Naive thymus-derived CD4-positive, alpha-beta T cell (primary cell): ENCODE measurements at regions not wholly inside any gene's neighbourhood (a gene's known extent, or its start where the extent isn't known, plus 50 kb on each side); places are given as distances from the start of the nearest gene placed in this dataset.
"Not testable (repeated sequence)": the region's sequence is repeated elsewhere in the genome, so short reads cannot be mapped to it uniquely, and the experiment has no call there.

ENCODE experiments used
- ATAC-seq: fragments of 150-1000 bp; cut with Tn5 transposase; 2 replicates; pipeline ENCODE4 v1.10.0; 2021; ENCODE audit warnings: mild to moderate bottlenecking, moderate library complexity
- CTCF ChIA-PET: fragments of 350-600 bp; sonication (Branson Sonifier 250); formaldehyde crosslinking; loops from one replicate; lab custom pipeline; 2021; ENCODE audit warnings: antibody characterized with exemption; lab: Charles Lee
- POLR2A ChIA-PET: fragments of 350-600 bp; sonication (Branson Sonifier 250); formaldehyde crosslinking; loops from one replicate; lab custom pipeline; 2021; ENCODE audit warnings: antibody characterized with exemption, inconsistent platforms; lab: Charles Lee
- DNase-seq, 9 donors: peaks; one replicate each; pipeline versions ENCODE4 v3.0.0 to v3.0.0-alpha.2; 2020 to 2022; ENCODE audit warnings: mixed read lengths in 1 of 9
- H3K27ac ChIP-seq: one replicate; pipeline ENCODE4 v1.7.0; 2013; ENCODE audit warnings: mild to moderate bottlenecking, low read depth, low read length, moderate library complexity
- H3K27me3 ChIP-seq, 2 donors: one replicate each; pipeline ENCODE4 v1.7.0; 2013; ENCODE audit warnings: low read length in 2 of 2, mild to moderate bottlenecking in 2 of 2, moderate library complexity in 2 of 2; ENCODE audit not compliant: control insufficient read depth in 2 of 2, insufficient read depth in 2 of 2
- H3K36me3 ChIP-seq, 3 experiments: 1 replicate in 2 of 3; 2 replicates in 1 of 3; pipeline ENCODE4 v1.7.0; 2013; ENCODE audit warnings: low read length in 3 of 3, mild to moderate bottlenecking in 3 of 3, moderate library complexity in 1 of 3; ENCODE audit not compliant: insufficient read depth in 3 of 3, control insufficient read depth in 2 of 3
- H3K4me1 ChIP-seq, 2 donors: one replicate each; pipeline ENCODE4 v1.7.0; 2013; ENCODE audit warnings: low read length in 2 of 2, mild to moderate bottlenecking in 2 of 2, moderate library complexity in 1 of 2; ENCODE audit not compliant: control insufficient read depth in 2 of 2, insufficient read depth in 2 of 2
- H3K4me3 ChIP-seq: 2 replicates; pipeline ENCODE4 v1.7.0; 2013; ENCODE audit warnings: mild to moderate bottlenecking, low read length
- H3K9me3 ChIP-seq, 3 experiments: 1 replicate in 2 of 3; 2 replicates in 1 of 3; pipeline ENCODE4 v1.7.0; 2013; ENCODE audit warnings: low read length in 3 of 3; ENCODE audit not compliant: control insufficient read depth in 2 of 3
- H3K27ac Mint-ChIP-seq, 9 donors: one replicate each; pipeline ENCODE4 v1.8.0; 2020 to 2022; ENCODE audit warnings: mixed read lengths in 9 of 9, mild to moderate bottlenecking in 8 of 9, moderate library complexity in 5 of 9, inconsistent platforms in 2 of 9
- H3K27me3 Mint-ChIP-seq, 5 donors: one replicate each; pipeline ENCODE4 v1.8.0; 2021 to 2022; ENCODE audit warnings: mixed read lengths in 5 of 5, mild to moderate bottlenecking in 1 of 5
- H3K36me3 Mint-ChIP-seq, 5 donors: one replicate each; pipeline ENCODE4 v1.8.0; 2020 to 2022; ENCODE audit warnings: mixed read lengths in 5 of 5, mild to moderate bottlenecking in 3 of 5, inconsistent platforms in 1 of 5
- H3K4me1 Mint-ChIP-seq, 7 donors: one replicate each; pipeline ENCODE4 v1.8.0; 2020 to 2022; ENCODE audit warnings: mixed read lengths in 7 of 7, mild to moderate bottlenecking in 3 of 7, inconsistent platforms in 1 of 7
- H3K4me3 Mint-ChIP-seq, 10 donors: one replicate each; pipeline ENCODE4 v1.8.0; 2020 to 2022; ENCODE audit warnings: mild to moderate bottlenecking in 10 of 10, mixed read lengths in 10 of 10, moderate library complexity in 6 of 10, inconsistent platforms in 2 of 10
- H3K9me3 Mint-ChIP-seq, 11 donors: one replicate each; pipeline ENCODE4 v1.8.0; 2020 to 2022; ENCODE audit warnings: mixed read lengths in 11 of 11, mild to moderate bottlenecking in 4 of 11, inconsistent platforms in 1 of 11, moderate library complexity in 1 of 11
- intact Hi-C, 2 donors: fragments of 100-400 bp; cut with micrococcal nuclease; formaldehyde crosslinking; loops; one replicate each; pipeline ENCODE4 v1.15.1; 2023

GRCh38 chr4:1549638-1550035, 134.5 kb downstream of the FAM53A start:
- H3K9me3 Mint-ChIP-seq: no peaks in the 10 kb centered on the region
- no peak overlapping the region for H3K4me3 Mint-ChIP-seq
- H3K4me3 ChIP-seq: no peak overlapping the region
- peaks cover 3 to 23% (median 18%) of the 10 kb centered on the region in 7 donors for H3K4me1 Mint-ChIP-seq
- H3K27ac Mint-ChIP-seq: no peak overlapping the region
- ATAC-seq (no peak), DNase-seq (no peak)
- H3K4me1 ChIP-seq: peaks cover 0 to 3% of the 10 kb centered on the region in 2 donors
- peaks cover 0 to 4% (median 0%) of the 10 kb centered on the region in 5 donors for H3K36me3 Mint-ChIP-seq
- H3K9me3 ChIP-seq: no peaks in the 10 kb centered on the region
- H3K27me3 ChIP-seq: no peaks in the 10 kb centered on the region
- intact Hi-C loops: loop anchor here in 1 of 2 donors (2.0 kb wide), 1 partner anchor 55 kb away; no protein-coding TSS in a partner anchor
- no peaks in the 10 kb centered on the region for H3K36me3 ChIP-seq
- peaks cover 0 to 10% (median 3%) of the 10 kb centered on the region in 5 donors for H3K27me3 Mint-ChIP-seq
- CTCF ChIA-PET: no interaction called here
- POLR2A ChIA-PET: interaction anchor here (0.8 kb wide), 1 partner anchor 56 kb away, joined by 3 read pairs; no protein-coding TSS in a partner anchor
- no peak overlapping the region for H3K27ac ChIP-seq

- DNase-seq (peak; percentile 30 to 75 (median 59)), ATAC-seq (peak; percentile 89)
- not testable (repeated sequence) for H3K36me3 ChIP-seq, H3K9me3 Mint-ChIP-seq, H3K36me3 Mint-ChIP-seq, H3K4me1 ChIP-seq, H3K9me3 ChIP-seq, H3K27me3 ChIP-seq, H3K27me3 Mint-ChIP-seq, H3K27ac ChIP-seq, H3K4me3 ChIP-seq
- CTCF ChIA-PET: interaction anchor here (0.5 kb wide), 1 partner anchor 402 kb away, joined by 3 read pairs; no protein-coding TSS in a partner anchor
- POLR2A ChIA-PET: interaction anchor here (0.6 kb wide), 3 partner anchors 14 to 42 kb away, joined by 3 read pairs; no protein-coding TSS in a partner anchor
- peak overlapping the region in 9 of 10 donors; percentile 39 to 65 (median 59) for H3K4me3 Mint-ChIP-seq
- intact Hi-C loops: loop anchor here in 1 of 2 donors (2.0 kb wide), 1 partner anchor 56 kb away; no protein-coding TSS in a partner anchor
- H3K27ac Mint-ChIP-seq: peak overlapping the region in 2 of 9 donors; percentile 28 to 70
- H3K4me1 Mint-ChIP-seq: peaks cover 3 to 28% (median 18%) of the 10 kb centered on the region in 7 donors
These were observed 135.1 kb downstream of the FAM53A start for GRCh38 chr4:1548827-1549637.

GRCh38 chr4:1547856-1548826, 136.0 kb downstream of the FAM53A start:
- Mint-ChIP-seq H3K4me1 (peaks cover 3 to 33% (median 21%) of the 10 kb centered on the region in 7 donors), H3K9me3 (no peaks in the 10 kb centered on the region), H3K4me3 (peak overlapping the region in 9 of 10 donors; percentile 39 to 74 (median 59)), H3K36me3 (peaks cover 0 to 4% (median 0%) of the 10 kb centered on the region in 5 donors), H3K27ac (peak overlapping the region in 4 of 9 donors; percentile 70 to 81 (median 78)), H3K27me3 (peaks cover 0 to 9% (median 3%) of the 10 kb centered on the region in 5 donors)
- Histone ChIP-seq H3K36me3 (no peaks in the 10 kb centered on the region), H3K4me1 (peaks cover 0 to 11% of the 10 kb centered on the region in 2 donors), H3K4me3 (no peak overlapping the region), H3K27ac (no peak overlapping the region), H3K9me3 (no peaks in the 10 kb centered on the region), H3K27me3 (no peaks in the 10 kb centered on the region)
- ChIA-PET POLR2A (interaction anchor here (0.6 kb wide), 4 partner anchors 13 to 41 kb away, joined by 3 read pairs; no protein-coding TSS in a partner anchor), CTCF (interaction anchor here (0.5 to 0.7 kb wide), 2 partner anchors 354 to 401 kb away, joined by 3 read pairs; no protein-coding TSS in a partner anchor)
- intact Hi-C loops: loop anchor here in 1 of 2 donors (2.0 kb wide), 1 partner anchor 57 kb away; no protein-coding TSS in a partner anchor
- ATAC-seq: peak; percentile 1
- no peak for DNase-seq

- peaks cover 0 to 4% (median 0%) of the 10 kb centered on the region in 5 donors for H3K36me3 Mint-ChIP-seq
- no peaks in the 10 kb centered on the region for H3K36me3 ChIP-seq
These were observed 136.8 kb downstream of the FAM53A start for GRCh38 chr4:1547131-1547855.

GRCh38 chr4:1544861-1545281, 138.6 kb upstream of the NKX1-1 start:
- H3K4me3 Mint-ChIP-seq: peak overlapping the region in 8 of 10 donors; percentile 48 to 84 (median 72)
- POLR2A ChIA-PET: no interaction called here
- H3K9me3 ChIP-seq: no peaks in the 10 kb centered on the region
- DNase-seq (peak in 4 of 9 donors; percentile 23 to 34 (median 34)), ATAC-seq (no peak)
- peaks cover 0 to 4% (median 0%) of the 10 kb centered on the region in 5 donors for H3K36me3 Mint-ChIP-seq
- H3K27ac ChIP-seq: peak overlapping the region; percentile 43
- H3K27me3 ChIP-seq: no peaks in the 10 kb centered on the region
- CTCF ChIA-PET: no interaction called here
- peaks cover 0 to 11% of the 10 kb centered on the region in 2 donors for H3K4me1 ChIP-seq
- H3K27me3 Mint-ChIP-seq: peaks cover 0 to 9% (median 3%) of the 10 kb centered on the region in 5 donors
- peak overlapping the region in 7 of 9 donors; percentile 76 to 96 (median 89) for H3K27ac Mint-ChIP-seq
- no peaks in the 10 kb centered on the region for H3K36me3 ChIP-seq
- H3K4me1 Mint-ChIP-seq: peaks cover 3 to 33% (median 21%) of the 10 kb centered on the region in 7 donors
- no peaks in the 10 kb centered on the region for H3K9me3 Mint-ChIP-seq
- intact Hi-C loops: no loop called here
- no peak overlapping the region for H3K4me3 ChIP-seq

More at GRCh38 chr4:1547131-1547855, 136.8 kb downstream of the FAM53A start:
- no peaks in the 10 kb centered on the region for H3K9me3 Mint-ChIP-seq
- H3K4me1 ChIP-seq: peaks cover 0 to 11% of the 10 kb centered on the region in 2 donors
- H3K9me3 ChIP-seq: no peaks in the 10 kb centered on the region
- CTCF ChIA-PET: no interaction called here
- peak overlapping the region in 8 of 10 donors; percentile 10 to 74 (median 42) for H3K4me3 Mint-ChIP-seq
- DNase-seq (peak in 1 of 9 donors; percentile 15), ATAC-seq (no peak)
- no peak overlapping the region for H3K4me3 ChIP-seq
- peaks cover 3 to 33% (median 21%) of the 10 kb centered on the region in 7 donors for H3K4me1 Mint-ChIP-seq
- peak overlapping the region in 7 of 9 donors; percentile 10 to 87 (median 69) for H3K27ac Mint-ChIP-seq
- H3K27ac ChIP-seq: no peak overlapping the region
- intact Hi-C loops: no loop called here
- peaks cover 0 to 9% (median 3%) of the 10 kb centered on the region in 5 donors for H3K27me3 Mint-ChIP-seq
- no peaks in the 10 kb centered on the region for H3K27me3 ChIP-seq
- POLR2A ChIA-PET: interaction anchor here (0.6 kb wide), 1 partner anchor 33 kb away, joined by 3 read pairs; no protein-coding TSS in a partner anchor
